ENCODE measurements at regions not wholly inside any gene's neighbourhood (a gene's known extent, or its start where the extent isn't known, plus 50 kb on each side); places are given as distances from the start of the nearest gene placed in this dataset.

- TF ChIP-seq POLR2A (IDR thresholded peaks at IDR 0.05) (no peak), CTCF (IDR thresholded peaks at IDR 0.05) (no peak), POLR2AphosphoS5 (IDR thresholded peaks at IDR 0.05) (no peak)
These were observed 1055.5 kb upstream of the GHITM start for GRCh38 chr10:83083831-83084230.
